ENCODE measurements at regions not wholly inside any gene's neighbourhood (a gene's known extent, or its start where the extent isn't known, plus 50 kb on each side); places are given as distances from the start of the nearest gene placed in this dataset.

- Histone ChIP-seq H3K27me3 (ENCODE audit: control insufficient read depth, insufficient read depth, low read length) (no peaks in the 10 kb centered on the region), H3K9me3 (ENCODE audit: control insufficient read depth, insufficient read depth, low read depth, low read length) (no peaks in the 10 kb centered on the region), H3K4me3 (ENCODE audit: low read depth in 2 of 2, low read length in 2 of 2) (no peak overlapping the region), H3K4me1 (ENCODE audit: control insufficient read depth, insufficient read depth, low read length) (no peaks in the 10 kb centered on the region), H3K36me3 (ENCODE audit: control insufficient read depth, insufficient read depth, low read length) (no peaks in the 10 kb centered on the region), H3K27ac (ENCODE audit: low read length) (no peak overlapping the region)
- ChIA-PET POLR2A (no interaction called here), CTCF (no interaction called here)
- DNase-seq (ENCODE audit: low read depth, low spot score) (no peak), ATAC-seq (no peak)
- in situ Hi-C loops (cut with HindIII; ENCODE audit: low pct_unique_long_range_greater_than_20kb, low sequenced_read_pairs): no loop called here
- intact Hi-C loops (cut with micrococcal nuclease; ENCODE audit: unreplicated experiment): no loop called here
- TF ChIP-seq TCF7L2 (IDR thresholded peaks at IDR 0.05; ENCODE audit: low read depth, low read length) (no peak), CTCF (IDR thresholded peaks at IDR 0.05) (no peak), REST (IDR thresholded peaks at IDR 0.05; ENCODE audit: insufficient read depth in 1 of 2, low read depth in 2 of 2, low read length in 1 of 2) (no peak), SIN3A (IDR thresholded peaks at IDR 0.05; ENCODE audit: borderline replicate concordance, insufficient read depth, low read depth, low read length) (no peak), POLR2AphosphoS5 (IDR thresholded peaks at IDR 0.05; ENCODE audit: low read depth, low read length) (no peak)
- no TSS peak for BruUV-seq (replicated peaks)
These were observed 86.1 kb upstream of the BCL6 start for GRCh38 chr3:187831125-187832051.

- no peak overlapping the region for H3K4me3 ChIP-seq (ENCODE audit: low read depth in 2 of 2, low read length in 2 of 2)
- H3K9me3 ChIP-seq (ENCODE audit: control insufficient read depth, insufficient read depth, low read depth, low read length): no peaks in the 10 kb centered on the region
- ChIA-PET POLR2A (interaction anchor here (0.6 kb wide), 1 partner anchor 349 kb away, joined by 12 read pairs; no protein-coding TSS in a partner anchor), CTCF (no interaction called here)
- in situ Hi-C loops (cut with HindIII; ENCODE audit: low pct_unique_long_range_greater_than_20kb, low sequenced_read_pairs): no loop called here
- H3K27me3 ChIP-seq (ENCODE audit: control insufficient read depth, insufficient read depth, low read length): no peaks in the 10 kb centered on the region
- intact Hi-C loops (cut with micrococcal nuclease; ENCODE audit: unreplicated experiment): no loop called here
- ATAC-seq (no peak), DNase-seq (ENCODE audit: low read depth, low spot score) (no peak)
- H3K4me1 ChIP-seq (ENCODE audit: control insufficient read depth, insufficient read depth, low read length): no peaks in the 10 kb centered on the region
- no peaks in the 10 kb centered on the region for H3K36me3 ChIP-seq (ENCODE audit: control insufficient read depth, insufficient read depth, low read length)
- H3K27ac ChIP-seq (ENCODE audit: low read length): no peak overlapping the region
- TF ChIP-seq POLR2AphosphoS5 (IDR thresholded peaks at IDR 0.05; ENCODE audit: low read depth, low read length): no peak
- peak; percentile 28; the same call in 1 of the 2 replicates for TF ChIP-seq CTCF (IDR thresholded peaks at IDR 0.05)
- BruUV-seq (replicated peaks): no TSS peak
These were observed 86.9 kb upstream of the BCL6 start for GRCh38 chr3:187832202-187832601.

Data from Panc1 (cell line).